Neural cell (in vitro differentiated cells): ENCODE measurements at regions not wholly inside any gene's neighbourhood (a gene's known extent, or its start where the extent isn't known, plus 50 kb on each side); places are given as distances from the start of the nearest gene placed in this dataset.

Experiments
- CTCF ChIP-seq: fragments of 450-650 bp; IDR thresholded peaks from 2 replicates; pipeline ENCODE4 v1.5.1; 2014; ENCODE audit warnings: antibody characterized with exemption, mild to moderate bottlenecking, moderate library complexity; ENCODE audit not compliant: poor library complexity, severe bottlenecking
- EP300 ChIP-seq: fragments of 450-650 bp; conservative IDR thresholded peaks from 2 replicates; pipeline ENCODE4 v1.6.1; 2014; ENCODE audit warnings: antibody characterized with exemption, mild to moderate bottlenecking, moderate library complexity; ENCODE audit not compliant: poor library complexity, severe bottlenecking
- POLR2AphosphoS5 ChIP-seq: IDR thresholded peaks from 2 replicates; pipeline ENCODE4 v1.6.1; 2012
- SMC3 ChIP-seq: fragments of 450-650 bp; conservative IDR thresholded peaks from 2 replicates; pipeline ENCODE4 v1.6.1; 2014; ENCODE audit warnings: antibody characterized with exemption, mild to moderate bottlenecking, moderate library complexity; ENCODE audit not compliant: poor library complexity

DNA sequence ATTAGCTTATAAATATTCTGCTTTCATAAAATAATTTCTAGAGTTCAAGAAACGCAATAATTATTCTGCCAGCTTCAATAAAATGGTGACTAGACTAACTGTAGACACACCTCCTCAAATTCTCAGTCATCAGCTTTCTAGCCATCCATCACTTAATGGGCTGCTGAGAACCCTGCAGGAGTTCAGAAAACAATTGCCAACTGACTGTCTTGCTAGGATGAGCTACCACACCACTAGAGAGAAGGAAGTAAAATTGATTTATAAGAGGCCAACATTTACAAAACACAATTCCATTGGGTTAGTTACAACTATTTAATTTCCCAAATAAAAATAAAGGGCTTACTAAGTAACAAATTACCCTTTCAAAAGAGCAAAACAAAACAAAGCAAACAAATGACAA, 126.5 kb upstream of the PAPPA start:
- TF ChIP-seq CTCF (no peak), SMC3 (no peak), EP300 (no peak), POLR2AphosphoS5 (no peak)
